ENCODE measurements at regions not wholly inside any gene's neighbourhood (a gene's known extent, or its start where the extent isn't known, plus 50 kb on each side); places are given as distances from the start of the nearest gene placed in this dataset.

DNA sequence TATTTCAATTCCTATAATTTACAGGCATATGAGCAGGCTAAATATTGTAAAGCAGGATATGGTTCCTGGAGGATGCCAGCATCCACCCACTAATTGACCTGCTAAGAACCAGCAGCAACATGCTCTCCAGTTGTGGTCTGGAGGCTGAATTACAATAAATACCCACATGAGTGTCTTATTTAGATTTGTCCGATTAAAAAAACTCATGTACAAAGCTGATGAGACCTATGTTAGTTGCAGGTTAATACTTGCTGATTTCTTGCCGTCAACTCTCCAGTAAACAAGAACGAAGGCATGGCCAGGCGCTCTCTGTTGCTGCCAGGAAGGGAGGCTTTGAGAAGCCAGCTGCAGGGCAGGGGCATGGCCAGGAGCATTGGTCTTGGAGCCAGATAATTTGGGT, 169.3 kb upstream of the PRICKLE1 start:
- TF ChIP-seq, protein P1, sequence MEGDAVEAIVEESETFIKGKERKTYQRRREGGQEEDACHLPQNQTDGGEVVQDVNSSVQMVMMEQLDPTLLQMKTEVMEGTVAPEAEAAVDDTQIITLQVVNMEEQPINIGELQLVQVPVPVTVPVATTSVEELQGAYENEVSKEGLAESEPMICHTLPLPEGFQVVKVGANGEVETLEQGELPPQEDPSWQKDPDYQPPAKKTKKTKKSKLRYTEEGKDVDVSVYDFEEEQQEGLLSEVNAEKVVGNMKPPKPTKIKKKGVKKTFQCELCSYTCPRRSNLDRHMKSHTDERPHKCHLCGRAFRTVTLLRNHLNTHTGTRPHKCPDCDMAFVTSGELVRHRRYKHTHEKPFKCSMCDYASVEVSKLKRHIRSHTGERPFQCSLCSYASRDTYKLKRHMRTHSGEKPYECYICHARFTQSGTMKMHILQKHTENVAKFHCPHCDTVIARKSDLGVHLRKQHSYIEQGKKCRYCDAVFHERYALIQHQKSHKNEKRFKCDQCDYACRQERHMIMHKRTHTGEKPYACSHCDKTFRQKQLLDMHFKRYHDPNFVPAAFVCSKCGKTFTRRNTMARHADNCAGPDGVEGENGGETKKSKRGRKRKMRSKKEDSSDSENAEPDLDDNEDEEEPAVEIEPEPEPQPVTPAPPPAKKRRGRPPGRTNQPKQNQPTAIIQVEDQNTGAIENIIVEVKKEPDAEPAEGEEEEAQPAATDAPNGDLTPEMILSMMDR (IDR thresholded peaks at IDR 0.05), result no peak
- TF ChIP-seq POLR2A (IDR thresholded peaks at IDR 0.05), result no peak
